HEK293 (cell line): ENCODE measurements at regions not wholly inside any gene's neighbourhood (a gene's known extent, or its start where the extent isn't known, plus 50 kb on each side); places are given as distances from the start of the nearest gene placed in this dataset.

ENCODE experiments used
- CTCF ChIA-PET: fragments of 350-600 bp; formaldehyde crosslinking; extraction: SDS; loops from one replicate; lab custom pipeline; 2021; ENCODE audit warnings: antibody characterized with exemption; lab: Yijun Ruan, JAX
- POLR2A ChIA-PET: fragments of 300-600 bp; formaldehyde crosslinking; extraction: SDS; loops from one replicate; lab custom pipeline; 2020; ENCODE audit warnings: antibody characterized with exemption, inconsistent platforms; lab: Yijun Ruan, JAX
- H3K27ac ChIP-seq: fragments of 200-500 bp; sonication (Bioruptor generic); 2 replicates; pipeline ENCODE4 v1.5.1; 2014; ENCODE audit warnings: low read depth, low read length, control low read depth, inconsistent platforms; ENCODE audit errors: extremely low read depth
- H3K36me3 ChIP-seq, 2 experiments: fragments of 200-500 bp in 1 of 2; sonication (Bioruptor generic) in 1 of 2; 1 replicate in 1 of 2; 2 replicates in 1 of 2; pipeline ENCODE4 v1.5.1; 2014 to 2017; ENCODE audit warnings: inconsistent platforms in 2 of 2, low read length in 2 of 2; ENCODE audit not compliant: control insufficient read depth in 2 of 2, insufficient read depth in 1 of 2
- H3K4me1 ChIP-seq: fragments of 200-500 bp; sonication (Bioruptor generic); 2 replicates; pipeline ENCODE4 v1.5.1; 2014; ENCODE audit warnings: mild to moderate bottlenecking, low read length, inconsistent platforms; ENCODE audit not compliant: control insufficient read depth, insufficient read depth
- H3K4me3 ChIP-seq: 2 replicates; pipeline ENCODE4 v1.5.1; 2011; ENCODE audit warnings: low read depth, mild to moderate bottlenecking, control low read depth, low read length, moderate library complexity
- H3K9me3 ChIP-seq: fragments of 200-500 bp; sonication (Bioruptor generic); 2 replicates; pipeline ENCODE4 v1.5.1; 2014; ENCODE audit warnings: low read depth, low read length, inconsistent platforms; ENCODE audit not compliant: control insufficient read depth, insufficient read depth
- HOXC10 ChIP-seq: sonication (generic); formaldehyde crosslinking; IDR thresholded peaks from 2 replicates; pipeline ENCODE4 v1.8.1; 2023; ENCODE audit warnings: mild to moderate bottlenecking, missing genetic modification reagents
- HOXD13 ChIP-seq: sonication (generic); formaldehyde crosslinking; IDR thresholded peaks from 2 replicates; pipeline ENCODE4 v1.8.0; 2022; ENCODE audit warnings: missing genetic modification reagents, borderline replicate concordance
- OVOL3 ChIP-seq: fragments of 450-650 bp; formaldehyde crosslinking; IDR thresholded peaks from 2 replicates; pipeline ENCODE4 v1.5.1; 2016; ENCODE audit warnings: missing biosample characterization, missing genetic modification characterization
- PRDM2 ChIP-seq: fragments of 450-650 bp; formaldehyde crosslinking; IDR thresholded peaks from 2 replicates; pipeline ENCODE4 v1.5.1; 2016; ENCODE audit warnings: missing biosample characterization, missing genetic modification characterization, borderline replicate concordance
- SP2 ChIP-seq: fragments of 450-650 bp; formaldehyde crosslinking; IDR thresholded peaks from 2 replicates; pipeline ENCODE4 v1.5.1; 2016; ENCODE audit warnings: missing biosample characterization, missing genetic modification characterization
- ZBTB21 ChIP-seq: fragments of 450-650 bp; formaldehyde crosslinking; IDR thresholded peaks from 2 replicates; pipeline ENCODE4 v1.5.1; 2017; ENCODE audit warnings: missing biosample characterization, missing genetic modification characterization
- ZBTB7A ChIP-seq: fragments of 450-650 bp; formaldehyde crosslinking; IDR thresholded peaks from 2 replicates; pipeline ENCODE4 v1.5.1; 2016; ENCODE audit warnings: low read depth, missing biosample characterization, missing genetic modification characterization
- ZEB2 ChIP-seq: fragments of 450-650 bp; formaldehyde crosslinking; IDR thresholded peaks from 2 replicates; pipeline ENCODE4 v1.5.1; 2016; ENCODE audit warnings: missing biosample characterization, missing genetic modification characterization
- ZNF133 ChIP-seq: fragments of 450-650 bp; formaldehyde crosslinking; IDR thresholded peaks from 2 replicates; pipeline ENCODE4 v1.5.1; 2016; ENCODE audit warnings: missing biosample characterization, missing genetic modification characterization
- ZNF274 ChIP-seq, 2 experiments: fragments of 200-500 bp in 1 of 2; fragments of 450-650 bp in 1 of 2; sonication (Bioruptor generic) in 1 of 2; formaldehyde crosslinking in 1 of 2; IDR thresholded peaks; 2 replicates each; pipeline versions ENCODE4 v1.5.1 to v1.6.1; 2014 to 2016; ENCODE audit warnings: borderline replicate concordance in 1 of 2, inconsistent platforms in 1 of 2, low read length in 1 of 2, missing biosample characterization in 1 of 2, missing genetic modification characterization in 1 of 2
- ZNF292 ChIP-seq: fragments of 450-650 bp; formaldehyde crosslinking; IDR thresholded peaks from 2 replicates; pipeline ENCODE4 v1.5.1; 2016; ENCODE audit warnings: low read depth, missing biosample characterization, missing genetic modification characterization, borderline replicate concordance
- ZNF311 ChIP-seq: fragments of 450-650 bp; formaldehyde crosslinking; IDR thresholded peaks from 2 replicates; pipeline ENCODE4 v1.5.1; 2017; ENCODE audit warnings: missing biosample characterization, missing genetic modification characterization, borderline replicate concordance
- ZNF510 ChIP-seq: fragments of 450-650 bp; formaldehyde crosslinking; IDR thresholded peaks from 2 replicates; pipeline ENCODE4 v1.5.1; 2018; ENCODE audit warnings: mild to moderate bottlenecking, missing genetic modification characterization, missing biosample characterization; ENCODE audit not compliant: insufficient replicate concordance
- ZNF548 ChIP-seq: fragments of 450-650 bp; formaldehyde crosslinking; IDR thresholded peaks from 2 replicates; pipeline ENCODE4 v1.5.1; 2016; ENCODE audit warnings: missing biosample characterization, missing genetic modification characterization
- ZNF600 ChIP-seq: fragments of 450-650 bp; formaldehyde crosslinking; IDR thresholded peaks from 2 replicates; pipeline ENCODE4 v1.5.1; 2016; ENCODE audit warnings: missing biosample characterization, missing genetic modification characterization
- ZNF629 ChIP-seq: fragments of 450-650 bp; formaldehyde crosslinking; IDR thresholded peaks from 2 replicates; pipeline ENCODE4 v1.5.1; 2017; ENCODE audit warnings: missing biosample characterization, missing genetic modification characterization
- ZNF777 ChIP-seq: fragments of 450-650 bp; formaldehyde crosslinking; IDR thresholded peaks from 2 replicates; pipeline ENCODE4 v1.5.1; 2017; ENCODE audit warnings: missing biosample characterization, missing genetic modification characterization, borderline replicate concordance
- ZNF785 ChIP-seq: fragments of 450-650 bp; formaldehyde crosslinking; IDR thresholded peaks from 2 replicates; pipeline ENCODE4 v1.5.1; 2016; ENCODE audit warnings: missing biosample characterization, missing genetic modification characterization
- ZSCAN18 ChIP-seq: fragments of 450-650 bp; formaldehyde crosslinking; IDR thresholded peaks from 2 replicates; pipeline ENCODE4 v1.5.1; 2016; ENCODE audit warnings: missing biosample characterization, missing genetic modification characterization
- TF ChIP-seq, protein P1 (sequence below): fragments of 450-650 bp; formaldehyde crosslinking; IDR thresholded peaks from 2 replicates; pipeline ENCODE4 v1.5.1; 2016; ENCODE audit warnings: missing biosample characterization, missing genetic modification characterization
- TF ChIP-seq, protein P2 (sequence below): fragments of 450-650 bp; formaldehyde crosslinking; IDR thresholded peaks from 2 replicates; pipeline ENCODE4 v1.5.1; 2016; ENCODE audit warnings: missing biosample characterization, missing genetic modification characterization

GRCh38 chr9:73573235-73573634 is 421.6 kb downstream of the ANXA1 start:
- ChIA-PET CTCF (interaction anchor here (0.6 kb wide), 1 partner anchor 1431 kb away, joined by 4 read pairs; no protein-coding TSS in a partner anchor), POLR2A (no interaction called here)
- Histone ChIP-seq H3K27ac (no peak overlapping the region), H3K36me3 (no peaks in the 10 kb centered on the region), H3K4me3 (no peak overlapping the region), H3K4me1 (no peaks in the 10 kb centered on the region), H3K9me3 (no peaks in the 10 kb centered on the region)
- no peak for TF ChIP-seq ZNF311

- TF ChIP-seq ZNF274 (IDR thresholded peaks at IDR 0.05; ENCODE audit: low read length): no peak
- no peak for TF ChIP-seq ZNF274 (tag by site-specific recombination; IDR thresholded peaks at IDR 0.05; ENCODE audit: borderline replicate concordance)
- no peak for TF ChIP-seq ZNF629 (tag by site-specific recombination)
- TF ChIP-seq OVOL3 (tag by site-specific recombination): no peak
- TF ChIP-seq ZNF785: no peak
- TF ChIP-seq, protein P1, sequence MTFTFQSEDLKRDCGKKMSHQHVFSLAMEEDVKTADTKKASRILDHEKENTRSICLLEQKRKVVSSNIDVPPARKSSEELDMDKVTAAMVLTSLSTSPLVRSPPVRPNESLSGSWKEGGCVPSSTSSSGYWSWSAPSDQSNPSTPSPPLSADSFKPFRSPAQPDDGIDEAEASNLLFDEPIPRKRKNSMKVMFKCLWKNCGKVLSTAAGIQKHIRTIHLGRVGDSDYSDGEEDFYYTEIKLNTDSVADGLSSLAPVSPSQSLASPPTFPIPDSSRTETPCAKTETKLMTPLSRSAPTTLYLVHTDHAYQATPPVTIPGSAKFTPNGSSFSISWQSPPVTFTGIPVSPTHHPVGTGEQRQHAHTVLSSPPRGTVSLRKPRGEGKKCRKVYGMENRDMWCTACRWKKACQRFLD (tag by site-specific recombination): no peak
- no peak for TF ChIP-seq PRDM2 (tag by site-specific recombination)
- TF ChIP-seq ZSCAN18: no peak
- TF ChIP-seq ZNF510: no peak
- no peak for TF ChIP-seq ZNF548 (tag by site-specific recombination)
- no peak for TF ChIP-seq SP2 (tag by site-specific recombination)
- TF ChIP-seq ZBTB7A (tag by site-specific recombination): no peak
- TF ChIP-seq HOXC10 (CRISPR knock-in tag): no peak
- TF ChIP-seq ZEB2 (tag by site-specific recombination): no peak
- no peak for TF ChIP-seq ZNF777 (tag by site-specific recombination)
- TF ChIP-seq HOXD13: no peak
- TF ChIP-seq, protein P2, sequence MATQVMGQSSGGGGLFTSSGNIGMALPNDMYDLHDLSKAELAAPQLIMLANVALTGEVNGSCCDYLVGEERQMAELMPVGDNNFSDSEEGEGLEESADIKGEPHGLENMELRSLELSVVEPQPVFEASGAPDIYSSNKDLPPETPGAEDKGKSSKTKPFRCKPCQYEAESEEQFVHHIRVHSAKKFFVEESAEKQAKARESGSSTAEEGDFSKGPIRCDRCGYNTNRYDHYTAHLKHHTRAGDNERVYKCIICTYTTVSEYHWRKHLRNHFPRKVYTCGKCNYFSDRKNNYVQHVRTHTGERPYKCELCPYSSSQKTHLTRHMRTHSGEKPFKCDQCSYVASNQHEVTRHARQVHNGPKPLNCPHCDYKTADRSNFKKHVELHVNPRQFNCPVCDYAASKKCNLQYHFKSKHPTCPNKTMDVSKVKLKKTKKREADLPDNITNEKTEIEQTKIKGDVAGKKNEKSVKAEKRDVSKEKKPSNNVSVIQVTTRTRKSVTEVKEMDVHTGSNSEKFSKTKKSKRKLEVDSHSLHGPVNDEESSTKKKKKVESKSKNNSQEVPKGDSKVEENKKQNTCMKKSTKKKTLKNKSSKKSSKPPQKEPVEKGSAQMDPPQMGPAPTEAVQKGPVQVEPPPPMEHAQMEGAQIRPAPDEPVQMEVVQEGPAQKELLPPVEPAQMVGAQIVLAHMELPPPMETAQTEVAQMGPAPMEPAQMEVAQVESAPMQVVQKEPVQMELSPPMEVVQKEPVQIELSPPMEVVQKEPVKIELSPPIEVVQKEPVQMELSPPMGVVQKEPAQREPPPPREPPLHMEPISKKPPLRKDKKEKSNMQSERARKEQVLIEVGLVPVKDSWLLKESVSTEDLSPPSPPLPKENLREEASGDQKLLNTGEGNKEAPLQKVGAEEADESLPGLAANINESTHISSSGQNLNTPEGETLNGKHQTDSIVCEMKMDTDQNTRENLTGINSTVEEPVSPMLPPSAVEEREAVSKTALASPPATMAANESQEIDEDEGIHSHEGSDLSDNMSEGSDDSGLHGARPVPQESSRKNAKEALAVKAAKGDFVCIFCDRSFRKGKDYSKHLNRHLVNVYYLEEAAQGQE (tag by site-specific recombination): no peak
- TF ChIP-seq ZBTB21 (tag by site-specific recombination): no peak
- no peak for TF ChIP-seq ZNF133 (tag by site-specific recombination)
- no peak for TF ChIP-seq ZNF600
- no peak for TF ChIP-seq ZNF292 (tag by site-specific recombination)
- no peaks in the 10 kb centered on the region for H3K9me3 ChIP-seq
- H3K4me3 ChIP-seq: no peak overlapping the region
- ChIA-PET CTCF (interaction anchor here (1.5 kb wide), 1 partner anchor 9 kb away, joined by 4 read pairs; no protein-coding TSS in a partner anchor), POLR2A (no interaction called here)
- H3K36me3 ChIP-seq: no peaks in the 10 kb centered on the region
- H3K4me1 ChIP-seq: no peaks in the 10 kb centered on the region
- H3K27ac ChIP-seq: no peak overlapping the region
Observed at GRCh38 chr9:73575101-73576060, 423.7 kb downstream of the ANXA1 start.
